ENCODE measurements at regions not wholly inside any gene's neighbourhood (a gene's known extent, or its start where the extent isn't known, plus 50 kb on each side); places are given as distances from the start of the nearest gene placed in this dataset.
A peak's percentile ranks its signal among the peaks of the same experiment; 100 is the strongest.

GRCh38 chr6:28709478-28710349, 184.0 kb downstream of the GPX5 start:
- no peak for DNase-seq

- peak; percentile 28 for DNase-seq
Measured at GRCh38 chr6:28710466-28711191, 184.9 kb downstream of the GPX5 start.

- DNase-seq: no peak
Measured at GRCh38 chr6:28711325-28711724, 185.6 kb downstream of the GPX5 start.

- no peak for DNase-seq
Measured at GRCh38 chr6:28711788-28712341, 186.2 kb downstream of the GPX5 start.

- DNase-seq: no peak
Measured at GRCh38 chr6:28712982-28713381, 187.3 kb downstream of the GPX5 start.

- peak; percentile 24 for DNase-seq
Measured at GRCh38 chr6:28719275-28719940, 193.7 kb downstream of the GPX5 start.

- no peak for DNase-seq
Measured at GRCh38 chr6:28720357-28721231, 194.9 kb downstream of the GPX5 start.

GRCh38 chr6:28721372-28721771, 195.7 kb downstream of the GPX5 start:
- DNase-seq: no peak

- no peak for DNase-seq
Measured at GRCh38 chr6:28724395-28724794, 198.7 kb downstream of the GPX5 start.

GRCh38 chr6:28725274-28725809, 198.4 kb downstream of the TRIM27 start:
- DNase-seq: no peak

- DNase-seq: no peak
Measured at GRCh38 chr6:28725890-28726348, 197.9 kb downstream of the TRIM27 start.

GRCh38 chr6:28726569-28727309, 197.0 kb downstream of the TRIM27 start:
- DNase-seq: no peak

- DNase-seq: no peak
Measured at GRCh38 chr6:28727559-28728211, 196.1 kb downstream of the TRIM27 start.

- no peak for DNase-seq
Measured at GRCh38 chr6:28729501-28730402, 194.0 kb downstream of the TRIM27 start.

- DNase-seq: no peak
Measured at GRCh38 chr6:28732052-28732451, 191.7 kb downstream of the TRIM27 start.

GRCh38 chr6:28734443-28734959, 189.3 kb downstream of the TRIM27 start:
- DNase-seq: no peak

GRCh38 chr6:28736121-28736520, 187.7 kb downstream of the TRIM27 start:
- DNase-seq: no peak

GRCh38 chr6:28737750-28738395, 185.9 kb downstream of the TRIM27 start:
- DNase-seq: no peak

GRCh38 chr6:28738396-28738765, 185.4 kb downstream of the TRIM27 start:
- no peak for DNase-seq

Measured in dermis blood vessel endothelial cell (primary cell).